ENCODE measurements at regions not wholly inside any gene's neighbourhood (a gene's known extent, or its start where the extent isn't known, plus 50 kb on each side); places are given as distances from the start of the nearest gene placed in this dataset.

- H3K9me2 ChIP-seq (replicated peaks; ENCODE audit: insufficient read depth, low read length): no peaks in the 10 kb centered on the region
- H4K20me1 ChIP-seq (ENCODE audit: insufficient read depth, low read depth, low read length): no peaks in the 10 kb centered on the region
- H3K4me2 ChIP-seq (ENCODE audit: low read depth, low read length, poor library complexity, severe bottlenecking): no peak overlapping the region
- H3K27ac ChIP-seq (ENCODE audit: low read length): no peak overlapping the region
- H3K36me3 ChIP-seq (ENCODE audit: insufficient read depth, low read length): no peaks in the 10 kb centered on the region
- H3K4me1 ChIP-seq (ENCODE audit: low read length): no peaks in the 10 kb centered on the region
- H3K79me2 ChIP-seq (ENCODE audit: low read length): no peaks in the 10 kb centered on the region
- no peak overlapping the region for H3K4me3 ChIP-seq (ENCODE audit: low read length)
- no peaks in the 10 kb centered on the region for H3K9me3 ChIP-seq (ENCODE audit: low read length)
- H3K9ac ChIP-seq (ENCODE audit: low read length): no peak overlapping the region
- H2AFZ ChIP-seq (ENCODE audit: low read length): no peak overlapping the region
- H3K27me3 ChIP-seq (ENCODE audit: low read length): peaks cover 4% of the 10 kb centered on the region; the same call in 1 of the 2 replicates
- no peak for DNase-seq
Observed at GRCh38 chr9:16214677-16215352, 655.7 kb downstream of the BNC2 start.

- H3K9me2 ChIP-seq (replicated peaks; ENCODE audit: insufficient read depth, low read length): no peaks in the 10 kb centered on the region
- no peaks in the 10 kb centered on the region for H3K79me2 ChIP-seq (ENCODE audit: low read length)
- no peaks in the 10 kb centered on the region for H3K36me3 ChIP-seq (ENCODE audit: insufficient read depth, low read length)
- H2AFZ ChIP-seq (ENCODE audit: low read length): no peak overlapping the region
- no peaks in the 10 kb centered on the region for H4K20me1 ChIP-seq (ENCODE audit: insufficient read depth, low read depth, low read length)
- no peaks in the 10 kb centered on the region for H3K4me1 ChIP-seq (ENCODE audit: low read length)
- peaks cover 4% of the 10 kb centered on the region; the same call in 1 of the 2 replicates for H3K27me3 ChIP-seq (ENCODE audit: low read length)
- H3K4me3 ChIP-seq (ENCODE audit: low read length): no peak overlapping the region
- no peak for DNase-seq
- H3K9me3 ChIP-seq (ENCODE audit: low read length): no peaks in the 10 kb centered on the region
- H3K9ac ChIP-seq (ENCODE audit: low read length): no peak overlapping the region
- H3K27ac ChIP-seq (ENCODE audit: low read length): no peak overlapping the region
- no peak overlapping the region for H3K4me2 ChIP-seq (ENCODE audit: low read depth, low read length, poor library complexity, severe bottlenecking)
Observed at GRCh38 chr9:16215353-16215680, 655.2 kb downstream of the BNC2 start.

- H3K9ac ChIP-seq (ENCODE audit: low read length): no peak overlapping the region
- no peaks in the 10 kb centered on the region for H4K20me1 ChIP-seq (ENCODE audit: insufficient read depth, low read depth, low read length)
- no peaks in the 10 kb centered on the region for H3K79me2 ChIP-seq (ENCODE audit: low read length)
- no peak overlapping the region for H3K4me2 ChIP-seq (ENCODE audit: low read depth, low read length, poor library complexity, severe bottlenecking)
- no peak overlapping the region for H3K4me3 ChIP-seq (ENCODE audit: low read length)
- peaks cover 4% of the 10 kb centered on the region; the same call in 1 of the 2 replicates for H3K27me3 ChIP-seq (ENCODE audit: low read length)
- H3K9me2 ChIP-seq (replicated peaks; ENCODE audit: insufficient read depth, low read length): no peaks in the 10 kb centered on the region
- no peak for DNase-seq
- no peak overlapping the region for H3K27ac ChIP-seq (ENCODE audit: low read length)
- no peaks in the 10 kb centered on the region for H3K9me3 ChIP-seq (ENCODE audit: low read length)
- H2AFZ ChIP-seq (ENCODE audit: low read length): no peak overlapping the region
- no peaks in the 10 kb centered on the region for H3K4me1 ChIP-seq (ENCODE audit: low read length)
- no peaks in the 10 kb centered on the region for H3K36me3 ChIP-seq (ENCODE audit: insufficient read depth, low read length)
Observed at GRCh38 chr9:16217943-16218701, 652.3 kb downstream of the BNC2 start.

DNA sequence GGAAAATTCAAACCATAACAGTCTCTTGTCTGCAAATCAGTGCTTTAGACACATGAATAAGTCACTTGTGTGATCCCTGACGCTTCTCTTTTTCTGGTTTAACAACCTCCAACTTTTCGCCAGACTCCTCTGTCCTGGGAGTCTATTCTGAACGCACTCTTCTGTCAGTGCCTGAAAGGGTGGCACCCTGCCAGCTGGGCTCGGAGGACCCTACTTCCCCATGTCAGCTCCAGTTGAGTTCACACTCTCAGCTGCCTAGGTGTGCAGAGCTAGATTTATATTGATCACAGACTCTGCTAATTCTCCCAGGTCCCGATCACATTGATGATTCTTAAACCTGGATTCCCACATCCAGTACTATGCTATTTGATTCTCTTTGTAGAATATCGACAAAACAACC lies 649.1 kb downstream of the BNC2 start:
- no peak overlapping the region for H3K4me3 ChIP-seq (ENCODE audit: low read length)
- no peaks in the 10 kb centered on the region for H3K4me1 ChIP-seq (ENCODE audit: low read length)
- no peaks in the 10 kb centered on the region for H3K36me3 ChIP-seq (ENCODE audit: insufficient read depth, low read length)
- no peak overlapping the region for H2AFZ ChIP-seq (ENCODE audit: low read length)
- no peaks in the 10 kb centered on the region for H3K9me3 ChIP-seq (ENCODE audit: low read length)
- H3K27ac ChIP-seq (ENCODE audit: low read length): no peak overlapping the region
- H3K27me3 ChIP-seq (ENCODE audit: low read length): no peaks in the 10 kb centered on the region; the same call in 1 of the 2 replicates
- H3K9me2 ChIP-seq (replicated peaks; ENCODE audit: insufficient read depth, low read length): no peaks in the 10 kb centered on the region
- no peak for DNase-seq
- no peaks in the 10 kb centered on the region for H4K20me1 ChIP-seq (ENCODE audit: insufficient read depth, low read depth, low read length)
- no peak overlapping the region for H3K9ac ChIP-seq (ENCODE audit: low read length)
- H3K79me2 ChIP-seq (ENCODE audit: low read length): no peaks in the 10 kb centered on the region
- no peak overlapping the region for H3K4me2 ChIP-seq (ENCODE audit: low read depth, low read length, poor library complexity, severe bottlenecking)

- Histone ChIP-seq H3K9me2 (replicated peaks; ENCODE audit: insufficient read depth, low read length) (no peaks in the 10 kb centered on the region), H3K27me3 (ENCODE audit: low read length) (no peaks in the 10 kb centered on the region; the same call in 1 of the 2 replicates), H3K4me2 (ENCODE audit: low read depth, low read length, poor library complexity, severe bottlenecking) (no peak overlapping the region), H4K20me1 (ENCODE audit: insufficient read depth, low read depth, low read length) (no peaks in the 10 kb centered on the region), H3K9me3 (ENCODE audit: low read length) (no peaks in the 10 kb centered on the region), H3K36me3 (ENCODE audit: insufficient read depth, low read length) (no peaks in the 10 kb centered on the region), H3K4me3 (ENCODE audit: low read length) (no peak overlapping the region), H3K27ac (ENCODE audit: low read length) (no peak overlapping the region), H2AFZ (ENCODE audit: low read length) (no peak overlapping the region), H3K4me1 (ENCODE audit: low read length) (no peaks in the 10 kb centered on the region), H3K9ac (ENCODE audit: low read length) (no peak overlapping the region), H3K79me2 (ENCODE audit: low read length) (no peaks in the 10 kb centered on the region)
- no peak for DNase-seq
Observed at GRCh38 chr9:16221822-16222547, 648.5 kb downstream of the BNC2 start.

GRCh38 chr9:16223074-16223871 lies 647.2 kb downstream of the BNC2 start:
- no peaks in the 10 kb centered on the region; the same call in 1 of the 2 replicates for H3K27me3 ChIP-seq (ENCODE audit: low read length)
- no peak overlapping the region for H3K4me2 ChIP-seq (ENCODE audit: low read depth, low read length, poor library complexity, severe bottlenecking)
- no peak overlapping the region for H3K9ac ChIP-seq (ENCODE audit: low read length)
- no peaks in the 10 kb centered on the region for H3K9me2 ChIP-seq (replicated peaks; ENCODE audit: insufficient read depth, low read length)
- no peak for DNase-seq
- no peaks in the 10 kb centered on the region for H3K9me3 ChIP-seq (ENCODE audit: low read length)
- no peaks in the 10 kb centered on the region for H3K36me3 ChIP-seq (ENCODE audit: insufficient read depth, low read length)
- H3K4me1 ChIP-seq (ENCODE audit: low read length): no peaks in the 10 kb centered on the region
- no peak overlapping the region for H2AFZ ChIP-seq (ENCODE audit: low read length)
- H3K79me2 ChIP-seq (ENCODE audit: low read length): no peaks in the 10 kb centered on the region
- no peak overlapping the region for H3K4me3 ChIP-seq (ENCODE audit: low read length)
- no peak overlapping the region for H3K27ac ChIP-seq (ENCODE audit: low read length)
- no peaks in the 10 kb centered on the region for H4K20me1 ChIP-seq (ENCODE audit: insufficient read depth, low read depth, low read length)

GRCh38 chr9:16230731-16231130 lies 639.7 kb downstream of the BNC2 start:
- H4K20me1 ChIP-seq (ENCODE audit: insufficient read depth, low read depth, low read length): no peaks in the 10 kb centered on the region
- no peaks in the 10 kb centered on the region for H3K9me3 ChIP-seq (ENCODE audit: low read length)
- no peak overlapping the region for H3K4me2 ChIP-seq (ENCODE audit: low read depth, low read length, poor library complexity, severe bottlenecking)
- H3K79me2 ChIP-seq (ENCODE audit: low read length): no peaks in the 10 kb centered on the region
- no peak overlapping the region for H3K4me3 ChIP-seq (ENCODE audit: low read length)
- H3K9ac ChIP-seq (ENCODE audit: low read length): no peak overlapping the region
- H2AFZ ChIP-seq (ENCODE audit: low read length): no peak overlapping the region
- H3K27ac ChIP-seq (ENCODE audit: low read length): no peak overlapping the region
- no peaks in the 10 kb centered on the region for H3K36me3 ChIP-seq (ENCODE audit: insufficient read depth, low read length)
- no peaks in the 10 kb centered on the region for H3K9me2 ChIP-seq (replicated peaks; ENCODE audit: insufficient read depth, low read length)
- no peak for DNase-seq
- no peaks in the 10 kb centered on the region for H3K27me3 ChIP-seq (ENCODE audit: low read length)
- H3K4me1 ChIP-seq (ENCODE audit: low read length): no peaks in the 10 kb centered on the region

DNA sequence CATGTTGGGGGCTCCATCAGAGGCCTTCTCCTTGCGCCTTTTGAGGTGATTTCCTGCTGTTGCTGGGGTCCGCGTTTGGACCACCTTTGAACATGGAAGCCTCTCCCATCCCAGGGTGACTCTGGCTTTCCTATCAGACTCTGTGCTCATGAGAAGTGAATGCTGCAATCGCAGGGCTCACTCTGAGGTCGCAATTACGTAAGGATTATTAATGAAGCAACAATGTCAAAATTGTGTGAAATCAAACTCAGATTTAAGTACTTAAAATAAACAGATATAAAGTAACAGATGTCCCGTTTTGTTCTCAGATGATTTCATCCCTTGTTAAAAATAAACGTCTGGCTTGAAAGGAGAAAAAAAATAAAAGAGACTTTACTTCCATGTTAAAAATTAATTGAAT lies 634.2 kb downstream of the BNC2 start:
- Histone ChIP-seq H3K4me2 (ENCODE audit: low read depth, low read length, poor library complexity, severe bottlenecking) (no peak overlapping the region), H3K9ac (ENCODE audit: low read length) (no peak overlapping the region), H3K9me2 (replicated peaks; ENCODE audit: insufficient read depth, low read length) (no peaks in the 10 kb centered on the region), H2AFZ (ENCODE audit: low read length) (no peak overlapping the region), H4K20me1 (ENCODE audit: insufficient read depth, low read depth, low read length) (no peaks in the 10 kb centered on the region), H3K9me3 (ENCODE audit: low read length) (no peaks in the 10 kb centered on the region), H3K4me1 (ENCODE audit: low read length) (no peaks in the 10 kb centered on the region), H3K27me3 (ENCODE audit: low read length) (no peaks in the 10 kb centered on the region), H3K79me2 (ENCODE audit: low read length) (no peaks in the 10 kb centered on the region), H3K4me3 (ENCODE audit: low read length) (no peak overlapping the region), H3K36me3 (ENCODE audit: insufficient read depth, low read length) (no peaks in the 10 kb centered on the region), H3K27ac (ENCODE audit: low read length) (no peak overlapping the region)
- no peak for DNase-seq

All from Karpas-422 (cell line).